Fibroblast of lung (primary cell): ENCODE measurements at regions not wholly inside any gene's neighbourhood (a gene's known extent, or its start where the extent isn't known, plus 50 kb on each side); places are given as distances from the start of the nearest gene placed in this dataset.
"Not testable (repeated sequence)": the region's sequence is repeated elsewhere in the genome, so short reads cannot be mapped to it uniquely, and the experiment has no call there.

Experiments
- CTCF ChIP-seq, 2 donors: IDR thresholded peaks in 1 of 2; conservative IDR thresholded peaks in 1 of 2; 1 replicate in 1 of 2; 2 replicates in 1 of 2; pipeline ENCODE4 v1.5.1; 2011 to 2012; ENCODE audit warnings: low read length in 2 of 2, control low read depth in 1 of 2, inconsistent platforms in 1 of 2, low read depth in 1 of 2, mild to moderate bottlenecking in 1 of 2
- EZH2 ChIP-seq: IDR thresholded peaks from 2 replicates; pipeline ENCODE4 v1.5.1; 2012; ENCODE audit warnings: low read length, control low read depth, mild to moderate bottlenecking; ENCODE audit errors: missing control alignments

- not testable (repeated sequence) for TF ChIP-seq CTCF (conservative IDR thresholded peaks at IDR 0.05 in 1 of 2, IDR thresholded peaks at IDR 0.05 in 1 of 2; ENCODE audit: low read depth in 1 of 2, low read length in 2 of 2); EZH2
These were observed 69.3 kb upstream of the MINPP1 start for GRCh38 chr10:87435295-87435826.
